HUES48 (cell line): ENCODE measurements at regions not wholly inside any gene's neighbourhood (a gene's known extent, or its start where the extent isn't known, plus 50 kb on each side); places are given as distances from the start of the nearest gene placed in this dataset.
"Not testable (repeated sequence)": the region's sequence is repeated elsewhere in the genome, so short reads cannot be mapped to it uniquely, and the experiment has no call there.

ENCODE experiments used
- H3K27ac ChIP-seq: one replicate; pipeline ENCODE4 v1.7.0; 2013; ENCODE audit warnings: low read depth, low read length, inconsistent platforms
- H3K27me3 ChIP-seq: 2 replicates; pipeline ENCODE4 v1.6.1; 2013; ENCODE audit warnings: mild to moderate bottlenecking, low read length; ENCODE audit not compliant: control insufficient read depth, insufficient read depth
- H3K36me3 ChIP-seq: 2 replicates; pipeline ENCODE4 v1.6.1; 2013; ENCODE audit warnings: low read length; ENCODE audit not compliant: control insufficient read depth, insufficient read depth
- H3K4me1 ChIP-seq: 2 replicates; pipeline ENCODE4 v1.6.1; 2013; ENCODE audit warnings: mild to moderate bottlenecking, low read length; ENCODE audit not compliant: control insufficient read depth, insufficient read depth
- H3K4me3 ChIP-seq: 2 replicates; pipeline ENCODE4 v1.5.1; 2013; ENCODE audit warnings: mild to moderate bottlenecking, low read depth, low read length
- H3K9ac ChIP-seq: 2 replicates; pipeline ENCODE4 v1.6.1; 2013; ENCODE audit warnings: mild to moderate bottlenecking, low read depth, low read length, moderate library complexity
- H3K9me3 ChIP-seq: 2 replicates; pipeline ENCODE4 v1.6.1; 2013; ENCODE audit warnings: low read length; ENCODE audit not compliant: control insufficient read depth, insufficient read depth

GRCh38 chr6:139730340-139730974 is 356.0 kb upstream of the CITED2 start:
- no peaks in the 10 kb centered on the region for H3K36me3 ChIP-seq
- H3K4me1 ChIP-seq, result no peaks in the 10 kb centered on the region
- no peaks in the 10 kb centered on the region for H3K27me3 ChIP-seq
- no peak overlapping the region for H3K9ac ChIP-seq
- H3K9me3 ChIP-seq, result no peaks in the 10 kb centered on the region
- no peak overlapping the region for H3K4me3 ChIP-seq
- no peak overlapping the region for H3K27ac ChIP-seq

GRCh38 chr6:139728876-139729427 is 354.5 kb upstream of the CITED2 start:
- Histone ChIP-seq H3K36me3 (no peaks in the 10 kb centered on the region), H3K9ac (no peak overlapping the region), H3K27ac (no peak overlapping the region), H3K4me3 (no peak overlapping the region), H3K27me3 (no peaks in the 10 kb centered on the region), H3K4me1 (no peaks in the 10 kb centered on the region), H3K9me3 (no peaks in the 10 kb centered on the region; the same call in 1 of the 2 replicates)

- H3K36me3 ChIP-seq, H3K27me3 ChIP-seq, H3K4me3 ChIP-seq, H3K4me1 ChIP-seq, H3K9me3 ChIP-seq, H3K27ac ChIP-seq, H3K9ac ChIP-seq: not testable (repeated sequence)
Observed at GRCh38 chr6:139726272-139726671, 351.8 kb upstream of the CITED2 start.

GRCh38 chr6:139722530-139722929 is 348.1 kb upstream of the CITED2 start:
- H3K27ac ChIP-seq, result no peak overlapping the region
- H3K9ac ChIP-seq, result no peak overlapping the region
- H3K9me3 ChIP-seq, result no peaks in the 10 kb centered on the region; the same call in 1 of the 2 replicates
- peaks cover 8% of the 10 kb centered on the region for H3K4me1 ChIP-seq
- H3K27me3 ChIP-seq, result no peaks in the 10 kb centered on the region
- no peaks in the 10 kb centered on the region for H3K36me3 ChIP-seq
- no peak overlapping the region for H3K4me3 ChIP-seq

- peaks cover 8% of the 10 kb centered on the region for H3K4me1 ChIP-seq
- H3K9me3 ChIP-seq, result no peaks in the 10 kb centered on the region; the same call in 1 of the 2 replicates
- no peaks in the 10 kb centered on the region for H3K27me3 ChIP-seq
- no peak overlapping the region for H3K27ac ChIP-seq
- H3K36me3 ChIP-seq, result no peaks in the 10 kb centered on the region
- H3K4me3 ChIP-seq, result no peak overlapping the region
- no peak overlapping the region for H3K9ac ChIP-seq
Observed at GRCh38 chr6:139721954-139722353, 347.5 kb upstream of the CITED2 start.

GRCh38 chr6:139713900-139714506 is 339.6 kb upstream of the CITED2 start:
- no peak overlapping the region for H3K9ac ChIP-seq
- no peaks in the 10 kb centered on the region for H3K9me3 ChIP-seq
- no peaks in the 10 kb centered on the region for H3K36me3 ChIP-seq
- no peak overlapping the region for H3K27ac ChIP-seq
- H3K4me3 ChIP-seq, result no peak overlapping the region
- peaks cover 8% of the 10 kb centered on the region; the same call in 1 of the 2 replicates for H3K4me1 ChIP-seq
- H3K27me3 ChIP-seq, result no peaks in the 10 kb centered on the region

GRCh38 chr6:139713424-139713823 is 339.0 kb upstream of the CITED2 start:
- no peak overlapping the region for H3K9ac ChIP-seq
- no peaks in the 10 kb centered on the region for H3K36me3 ChIP-seq
- no peaks in the 10 kb centered on the region for H3K27me3 ChIP-seq
- no peaks in the 10 kb centered on the region for H3K9me3 ChIP-seq
- H3K4me1 ChIP-seq, result peaks cover 8% of the 10 kb centered on the region; the same call in 1 of the 2 replicates
- H3K4me3 ChIP-seq, result no peak overlapping the region
- no peak overlapping the region for H3K27ac ChIP-seq

- Histone ChIP-seq H3K27me3 (no peaks in the 10 kb centered on the region), H3K4me3 (no peak overlapping the region), H3K27ac (no peak overlapping the region), H3K4me1 (peaks cover 8% of the 10 kb centered on the region; the same call in 1 of the 2 replicates), H3K36me3 (no peaks in the 10 kb centered on the region), H3K9ac (no peak overlapping the region), H3K9me3 (no peaks in the 10 kb centered on the region)
Observed at GRCh38 chr6:139712830-139713229, 338.4 kb upstream of the CITED2 start.

- peaks cover 8% of the 10 kb centered on the region; the same call in 1 of the 2 replicates for H3K4me1 ChIP-seq
- no peaks in the 10 kb centered on the region for H3K27me3 ChIP-seq
- no peak overlapping the region for H3K9ac ChIP-seq
- H3K9me3 ChIP-seq, result no peaks in the 10 kb centered on the region
- no peak overlapping the region for H3K27ac ChIP-seq
- H3K4me3 ChIP-seq, result no peak overlapping the region
- no peaks in the 10 kb centered on the region for H3K36me3 ChIP-seq
Observed at GRCh38 chr6:139711804-139712585, 337.5 kb upstream of the CITED2 start.

GRCh38 chr6:139710556-139710955 is 336.1 kb upstream of the CITED2 start:
- Histone ChIP-seq H3K27me3 (no peaks in the 10 kb centered on the region), H3K4me1 (peaks cover 8% of the 10 kb centered on the region; the same call in 1 of the 2 replicates), H3K9me3 (no peaks in the 10 kb centered on the region), H3K9ac (no peak overlapping the region), H3K4me3 (no peak overlapping the region), H3K27ac (no peak overlapping the region), H3K36me3 (no peaks in the 10 kb centered on the region)
